Caco-2 (cell line): ENCODE measurements at regions not wholly inside any gene's neighbourhood (a gene's known extent, or its start where the extent isn't known, plus 50 kb on each side); places are given as distances from the start of the nearest gene placed in this dataset.

Experiments used
- BruUV-seq: library from RNA; stranded (reverse); fragments of 400-500 nt; replicated peaks from 2 replicates; lab custom pipeline; 2021; lab: Mats Ljungman, UMichigan
- CTCF ChIA-PET: fragments of 300-600 bp; sonication (Branson Sonifier 250); formaldehyde crosslinking; loops from one replicate; lab custom pipeline; 2022; ENCODE audit warnings: antibody characterized with exemption; lab: Charles Lee
- POLR2A ChIA-PET: fragments of 300-600 bp; sonication (Branson Sonifier 250); formaldehyde crosslinking; loops from one replicate; lab custom pipeline; 2022; ENCODE audit warnings: antibody characterized with exemption; lab: Charles Lee
- DNase-seq, 2 experiments: peaks; one replicate each; pipeline versions ENCODE4 v3.0.0 to v3.0.0-alpha.2; 2020 to 2022
- H3K27me3 ChIP-seq: replicated peaks from 2 replicates; pipeline ENCODE4 v1.6.0; 2011; ENCODE audit warnings: low read length; ENCODE audit not compliant: control insufficient read depth, insufficient read depth
- H3K36me3 ChIP-seq: 2 replicates; pipeline ENCODE4 v1.5.1; 2011; ENCODE audit warnings: low read length; ENCODE audit not compliant: control insufficient read depth, insufficient read depth
- H3K4me1 ChIP-seq: fragments of 250-450 bp; sonication (Bioruptor Pico); 2 replicates; pipeline ENCODE4 v1.5.1; 2020; ENCODE audit warnings: mild to moderate bottlenecking
- H3K4me3 ChIP-seq: 2 replicates; pipeline ENCODE4 v1.5.1; 2011; ENCODE audit warnings: low read depth, mild to moderate bottlenecking, control low read depth, low read length
- H3K9me3 ChIP-seq: fragments of 250-450 bp; sonication (Bioruptor Pico); 2 replicates; pipeline ENCODE4 v1.5.1; 2020; ENCODE audit warnings: mild to moderate bottlenecking, moderate library complexity
- H3K27ac Mint-ChIP-seq: one replicate; pipeline ENCODE4 v1.8.0; 2022; ENCODE audit warnings: mixed read lengths; ENCODE audit not compliant: unreplicated experiment
- H3K27me3 Mint-ChIP-seq: one replicate; pipeline ENCODE4 v1.8.0; 2022; ENCODE audit warnings: mixed read lengths; ENCODE audit not compliant: insufficient read depth, unreplicated experiment
- H3K36me3 Mint-ChIP-seq: one replicate; pipeline ENCODE4 v1.8.0; 2022; ENCODE audit warnings: mild to moderate bottlenecking, mixed read lengths; ENCODE audit not compliant: insufficient read depth, unreplicated experiment
- H3K4me1 Mint-ChIP-seq: one replicate; pipeline ENCODE4 v1.8.0; 2022; ENCODE audit warnings: low read depth, mixed read lengths; ENCODE audit not compliant: unreplicated experiment
- H3K4me3 Mint-ChIP-seq: one replicate; pipeline ENCODE4 v1.8.0; 2022; ENCODE audit warnings: mild to moderate bottlenecking, moderate library complexity, mixed read lengths; ENCODE audit not compliant: unreplicated experiment
- H3K9me3 Mint-ChIP-seq: one replicate; pipeline ENCODE4 v1.8.0; 2022; ENCODE audit warnings: mixed read lengths; ENCODE audit not compliant: unreplicated experiment
- CTCF ChIP-seq, 2 experiments: fragments of 200-600 bp in 1 of 2; IDR thresholded peaks; 1 replicate in 1 of 2; 2 replicates in 1 of 2; pipeline versions ENCODE4 v1.5.1 to v1.8.0; 2011 to 2022; ENCODE audit warnings: antibody characterized with exemption in 1 of 2, control low read depth in 1 of 2, inconsistent platforms in 1 of 2, low read depth in 1 of 2, low read length in 1 of 2, mild to moderate bottlenecking in 1 of 2, moderate library complexity in 1 of 2; ENCODE audit not compliant: insufficient read depth in 1 of 2, severe bottlenecking in 1 of 2, unreplicated experiment in 1 of 2
- intact Hi-C: fragments of 100-400 bp; cut with micrococcal nuclease; formaldehyde crosslinking; loops from one replicate; pipeline ENCODE4 v1.10.0; 2022; ENCODE audit not compliant: unreplicated experiment

GRCh38 chr6:110048221-110048875, 70.2 kb downstream of the GPR6 start:
- no peak overlapping the region for H3K4me3 Mint-ChIP-seq

GRCh38 chr6:110049696-110050439, 71.8 kb downstream of the GPR6 start:
- Mint-ChIP-seq H3K4me3 (no peak overlapping the region), H3K9me3 (no peaks in the 10 kb centered on the region), H3K27ac (no peak overlapping the region), H3K36me3 (no peaks in the 10 kb centered on the region), H3K4me1 (no peaks in the 10 kb centered on the region), H3K27me3 (peaks cover 9% of the 10 kb centered on the region)
- no TSS peak for BruUV-seq
- no peak for TF ChIP-seq CTCF (IDR thresholded peaks at IDR 0.05; ENCODE audit: insufficient read depth in 1 of 2, low read depth in 1 of 2, low read length in 1 of 2, severe bottlenecking in 1 of 2, unreplicated experiment in 1 of 2)
- ChIA-PET CTCF (interaction anchor here (0.7 to 1.5 kb wide), 2 partner anchors 10 to 345 kb away, joined by 3 to 11 read pairs; no protein-coding TSS in a partner anchor), POLR2A (no interaction called here)
- Histone ChIP-seq H3K4me1 (no peaks in the 10 kb centered on the region), H3K9me3 (no peaks in the 10 kb centered on the region; the same call in 1 of the 2 replicates), H3K36me3 (no peaks in the 10 kb centered on the region), H3K4me3 (no peak overlapping the region), H3K27me3 (no peaks in the 10 kb centered on the region)
- intact Hi-C loops = no loop called here
- DNase-seq = no peak

More at GRCh38 chr6:110048221-110048875, 70.2 kb downstream of the GPR6 start:
- no peaks in the 10 kb centered on the region for H3K9me3 Mint-ChIP-seq
- POLR2A ChIA-PET = no interaction called here
- H3K4me3 ChIP-seq = no peak overlapping the region
- peaks cover 9% of the 10 kb centered on the region for H3K27me3 Mint-ChIP-seq
- no peaks in the 10 kb centered on the region; the same call in 1 of the 2 replicates for H3K9me3 ChIP-seq
- no peaks in the 10 kb centered on the region for H3K4me1 Mint-ChIP-seq
- no peaks in the 10 kb centered on the region for H3K36me3 ChIP-seq
- no peaks in the 10 kb centered on the region for H3K4me1 ChIP-seq
- H3K27ac Mint-ChIP-seq = no peak overlapping the region
- H3K36me3 Mint-ChIP-seq = no peaks in the 10 kb centered on the region
- TF ChIP-seq CTCF (IDR thresholded peaks at IDR 0.05; ENCODE audit: insufficient read depth in 1 of 2, low read depth in 1 of 2, low read length in 1 of 2, severe bottlenecking in 1 of 2, unreplicated experiment in 1 of 2) = no peak
- DNase-seq = no peak
- CTCF ChIA-PET = interaction anchor here (1.0 kb wide), 1 partner anchor 9 kb away, joined by 3 read pairs; no protein-coding TSS in a partner anchor
- no peaks in the 10 kb centered on the region for H3K27me3 ChIP-seq
- intact Hi-C loops = no loop called here
- no TSS peak for BruUV-seq
